ENCODE measurements at regions not wholly inside any gene's neighbourhood (a gene's known extent, or its start where the extent isn't known, plus 50 kb on each side); places are given as distances from the start of the nearest gene placed in this dataset.

- DNase-seq: no peak
- Histone ChIP-seq H3K9me3 (ENCODE audit: low read length) (no peaks in the 10 kb centered on the region), H3K27ac (ENCODE audit: low read depth, low read length) (no peak overlapping the region), H3K27me3 (ENCODE audit: insufficient read depth, low read length, poor library complexity, severe bottlenecking) (no peaks in the 10 kb centered on the region), H3K4me3 (ENCODE audit: low read length) (no peak overlapping the region), H3K4me1 (ENCODE audit: insufficient read depth, low read length) (no peaks in the 10 kb centered on the region), H3K36me3 (ENCODE audit: insufficient read depth, low read length) (no peaks in the 10 kb centered on the region)
- peaks cover 0 to 2% of the 10 kb centered on the region in 2 donors for H3K27me3 Mint-ChIP-seq
- H3K4me1 Mint-ChIP-seq: peaks cover 3 to 8% (median 7%) of the 10 kb centered on the region in 3 donors
- no peaks in the 10 kb centered on the region for H3K36me3 Mint-ChIP-seq
- ChIA-PET CTCF (no interaction called here), POLR2A (no interaction called here)
- no peak overlapping the region for H3K4me3 Mint-ChIP-seq
- H3K27ac Mint-ChIP-seq: no peak overlapping the region
- H3K9me3 Mint-ChIP-seq: peaks cover 0 to 3% (median 0%) of the 10 kb centered on the region in 5 donors
These were observed 169.9 kb downstream of the SLIT2 start for GRCh38 chr4:20421603-20421985.

GRCh38 chr4:20422398-20422797 is 170.7 kb downstream of the SLIT2 start:
- DNase-seq: peak in 2 of 5 donors; percentile 1 to 8
- Mint-ChIP-seq H3K36me3 (no peaks in the 10 kb centered on the region), H3K9me3 (peaks cover 0 to 3% (median 0%) of the 10 kb centered on the region in 5 donors), H3K27ac (peak overlapping the region in 1 of 8 donors; percentile 13), H3K4me3 (no peak overlapping the region), H3K4me1 (peaks cover 3 to 8% (median 7%) of the 10 kb centered on the region in 3 donors), H3K27me3 (no peaks in the 10 kb centered on the region)
- ChIA-PET CTCF (interaction anchor here (0.6 kb wide), 1 partner anchor 720 kb away, joined by 3 read pairs; no protein-coding TSS in a partner anchor), POLR2A (no interaction called here)
- Histone ChIP-seq H3K36me3 (ENCODE audit: insufficient read depth, low read length) (no peaks in the 10 kb centered on the region), H3K4me1 (ENCODE audit: insufficient read depth, low read length) (no peaks in the 10 kb centered on the region), H3K9me3 (ENCODE audit: low read length) (no peaks in the 10 kb centered on the region), H3K27ac (ENCODE audit: low read depth, low read length) (no peak overlapping the region), H3K4me3 (ENCODE audit: low read length) (no peak overlapping the region), H3K27me3 (ENCODE audit: insufficient read depth, low read length, poor library complexity, severe bottlenecking) (no peaks in the 10 kb centered on the region)

- H3K27me3 Mint-ChIP-seq: no peaks in the 10 kb centered on the region
These were observed 171.7 kb downstream of the SLIT2 start for GRCh38 chr4:20423420-20423819.

GRCh38 chr4:20426028-20426427 is 174.3 kb downstream of the SLIT2 start:
- H3K27me3 ChIP-seq (ENCODE audit: insufficient read depth, low read length, poor library complexity, severe bottlenecking): no peaks in the 10 kb centered on the region
- Mint-ChIP-seq H3K27ac (no peak overlapping the region), H3K9me3 (peaks cover 0 to 2% (median 0%) of the 10 kb centered on the region in 5 donors), H3K4me1 (no peaks in the 10 kb centered on the region), H3K36me3 (no peaks in the 10 kb centered on the region), H3K4me3 (no peak overlapping the region), H3K27me3 (no peaks in the 10 kb centered on the region)
- no peaks in the 10 kb centered on the region for H3K36me3 ChIP-seq (ENCODE audit: insufficient read depth, low read length)
- no peak overlapping the region for H3K27ac ChIP-seq (ENCODE audit: low read depth, low read length)
- ChIA-PET POLR2A (no interaction called here), CTCF (no interaction called here)
- H3K9me3 ChIP-seq (ENCODE audit: low read length): no peaks in the 10 kb centered on the region
- H3K4me1 ChIP-seq (ENCODE audit: insufficient read depth, low read length): no peaks in the 10 kb centered on the region
- H3K4me3 ChIP-seq (ENCODE audit: low read length): no peak overlapping the region
- no peak for DNase-seq

More at GRCh38 chr4:20423420-20423819, 171.7 kb downstream of the SLIT2 start:
- Mint-ChIP-seq H3K36me3 (no peaks in the 10 kb centered on the region), H3K4me1 (peaks cover 3 to 8% (median 6%) of the 10 kb centered on the region in 3 donors), H3K9me3 (peaks cover 0 to 2% (median 0%) of the 10 kb centered on the region in 5 donors), H3K27ac (no peak overlapping the region), H3K4me3 (no peak overlapping the region)
- Histone ChIP-seq H3K36me3 (ENCODE audit: insufficient read depth, low read length) (no peaks in the 10 kb centered on the region), H3K27me3 (ENCODE audit: insufficient read depth, low read length, poor library complexity, severe bottlenecking) (no peaks in the 10 kb centered on the region), H3K27ac (ENCODE audit: low read depth, low read length) (no peak overlapping the region), H3K9me3 (ENCODE audit: low read length) (no peaks in the 10 kb centered on the region), H3K4me3 (ENCODE audit: low read length) (no peak overlapping the region), H3K4me1 (ENCODE audit: insufficient read depth, low read length) (no peaks in the 10 kb centered on the region)
- ChIA-PET CTCF (no interaction called here), POLR2A (no interaction called here)
- no peak for DNase-seq

- ChIA-PET CTCF (no interaction called here), POLR2A (no interaction called here)
- H3K9me3 Mint-ChIP-seq: peaks cover 0 to 2% (median 0%) of the 10 kb centered on the region in 5 donors
- H3K27ac Mint-ChIP-seq: no peak overlapping the region
- no peak overlapping the region for H3K4me3 Mint-ChIP-seq
- H3K27ac ChIP-seq (ENCODE audit: low read depth, low read length): no peak overlapping the region
- H3K9me3 ChIP-seq (ENCODE audit: low read length): no peaks in the 10 kb centered on the region
- no peaks in the 10 kb centered on the region for H3K4me1 ChIP-seq (ENCODE audit: insufficient read depth, low read length)
- no peak overlapping the region for H3K4me3 ChIP-seq (ENCODE audit: low read length)
- H3K27me3 Mint-ChIP-seq: no peaks in the 10 kb centered on the region
- no peaks in the 10 kb centered on the region for H3K36me3 ChIP-seq (ENCODE audit: insufficient read depth, low read length)
- no peaks in the 10 kb centered on the region for H3K4me1 Mint-ChIP-seq
- H3K27me3 ChIP-seq (ENCODE audit: insufficient read depth, low read length, poor library complexity, severe bottlenecking): no peaks in the 10 kb centered on the region
- no peaks in the 10 kb centered on the region for H3K36me3 Mint-ChIP-seq
- no peak for DNase-seq
These were observed 176.9 kb downstream of the SLIT2 start for GRCh38 chr4:20428436-20429160.

GRCh38 chr4:20430259-20430941 is 178.7 kb downstream of the SLIT2 start:
- no peaks in the 10 kb centered on the region for H3K27me3 Mint-ChIP-seq
- no peak overlapping the region for H3K27ac Mint-ChIP-seq
- H3K4me1 Mint-ChIP-seq: no peaks in the 10 kb centered on the region
- peaks cover 0 to 2% (median 0%) of the 10 kb centered on the region in 5 donors for H3K9me3 Mint-ChIP-seq
- Histone ChIP-seq H3K9me3 (ENCODE audit: low read length) (no peaks in the 10 kb centered on the region), H3K36me3 (ENCODE audit: insufficient read depth, low read length) (no peaks in the 10 kb centered on the region), H3K27me3 (ENCODE audit: insufficient read depth, low read length, poor library complexity, severe bottlenecking) (no peaks in the 10 kb centered on the region), H3K4me3 (ENCODE audit: low read length) (no peak overlapping the region), H3K27ac (ENCODE audit: low read depth, low read length) (no peak overlapping the region), H3K4me1 (ENCODE audit: insufficient read depth, low read length) (no peaks in the 10 kb centered on the region)
- no peak overlapping the region for H3K4me3 Mint-ChIP-seq
- no peaks in the 10 kb centered on the region for H3K36me3 Mint-ChIP-seq
- ChIA-PET CTCF (no interaction called here), POLR2A (no interaction called here)
- DNase-seq: no peak

- Histone ChIP-seq H3K4me1 (ENCODE audit: insufficient read depth, low read length) (no peaks in the 10 kb centered on the region), H3K27ac (ENCODE audit: low read depth, low read length) (no peak overlapping the region), H3K27me3 (ENCODE audit: insufficient read depth, low read length, poor library complexity, severe bottlenecking) (no peaks in the 10 kb centered on the region), H3K36me3 (ENCODE audit: insufficient read depth, low read length) (no peaks in the 10 kb centered on the region), H3K4me3 (ENCODE audit: low read length) (no peak overlapping the region), H3K9me3 (ENCODE audit: low read length) (no peaks in the 10 kb centered on the region)
- Mint-ChIP-seq H3K36me3 (no peaks in the 10 kb centered on the region), H3K4me1 (no peaks in the 10 kb centered on the region), H3K27ac (peak overlapping the region in 1 of 8 donors; percentile 69), H3K9me3 (no peaks in the 10 kb centered on the region), H3K4me3 (no peak overlapping the region), H3K27me3 (no peaks in the 10 kb centered on the region)
- DNase-seq: no peak
- ChIA-PET CTCF (no interaction called here), POLR2A (no interaction called here)
These were observed 179.8 kb downstream of the SLIT2 start for GRCh38 chr4:20431543-20431951.

GRCh38 chr4:20432088-20432487 is 180.4 kb downstream of the SLIT2 start:
- no peaks in the 10 kb centered on the region for H3K4me1 Mint-ChIP-seq
- POLR2A ChIA-PET: no interaction called here
- H3K27ac ChIP-seq (ENCODE audit: low read depth, low read length): no peak overlapping the region
- H3K4me1 ChIP-seq (ENCODE audit: insufficient read depth, low read length): no peaks in the 10 kb centered on the region
- CTCF ChIA-PET: interaction anchor here (0.6 kb wide), 1 partner anchor 12 kb away, joined by 4 read pairs; no protein-coding TSS in a partner anchor
- DNase-seq: no peak
- no peaks in the 10 kb centered on the region for H3K27me3 ChIP-seq (ENCODE audit: insufficient read depth, low read length, poor library complexity, severe bottlenecking)
- H3K4me3 ChIP-seq (ENCODE audit: low read length): no peak overlapping the region
- H3K9me3 ChIP-seq (ENCODE audit: low read length): no peaks in the 10 kb centered on the region
- no peaks in the 10 kb centered on the region for H3K36me3 Mint-ChIP-seq
- H3K27me3 Mint-ChIP-seq: no peaks in the 10 kb centered on the region
- H3K4me3 Mint-ChIP-seq: no peak overlapping the region
- H3K27ac Mint-ChIP-seq: no peak overlapping the region
- no peaks in the 10 kb centered on the region for H3K9me3 Mint-ChIP-seq
- H3K36me3 ChIP-seq (ENCODE audit: insufficient read depth, low read length): no peaks in the 10 kb centered on the region

Data from CD8-positive, alpha-beta memory T cell (primary cell).